GM10248 (cell line): ENCODE measurements at regions not wholly inside any gene's neighbourhood (a gene's known extent, or its start where the extent isn't known, plus 50 kb on each side); places are given as distances from the start of the nearest gene placed in this dataset.

Experiments used
- CTCF ChIA-PET: fragments of 300-600 bp; sonication (Branson Sonifier 250); formaldehyde crosslinking; extraction: SDS; loops from one replicate; lab custom pipeline; 2021; ENCODE audit warnings: antibody characterized with exemption; lab: Yijun Ruan, JAX
- POLR2A ChIA-PET: fragments of 350-650 bp; sonication (Branson Sonifier 250); formaldehyde crosslinking; extraction: SDS; loops from one replicate; lab custom pipeline; 2020; ENCODE audit warnings: antibody characterized with exemption; lab: Yijun Ruan, JAX
- DNase-seq: peaks from one replicate; pipeline ENCODE4 v3.0.0; 2012; ENCODE audit errors: extremely low spot score
- CTCF ChIP-seq: IDR thresholded peaks from 2 replicates; pipeline ENCODE4 v1.5.1; 2012; ENCODE audit warnings: mild to moderate bottlenecking, low read depth; ENCODE audit errors: extremely low read depth, missing control alignments, control extremely low read depth

- CTCF ChIA-PET = no interaction called here
- POLR2A ChIA-PET = no interaction called here
- TF ChIP-seq CTCF = no peak
- no peak for DNase-seq
Observed at GRCh38 chr9:26244661-26245451, 566.6 kb upstream of the TUSC1 start.

GRCh38 chr9:26243726-26244125, 565.5 kb upstream of the TUSC1 start:
- ChIA-PET POLR2A (no interaction called here), CTCF (interaction anchor here (0.9 kb wide), 1 partner anchor 14 kb away, joined by 3 read pairs; no protein-coding TSS in a partner anchor)
- no peak for TF ChIP-seq CTCF
- no peak for DNase-seq

GRCh38 chr9:26243029-26243697, 564.9 kb upstream of the TUSC1 start:
- ChIA-PET POLR2A (no interaction called here), CTCF (interaction anchor here (0.9 kb wide), 1 partner anchor 13 kb away, joined by 3 read pairs; no protein-coding TSS in a partner anchor)
- no peak for DNase-seq
- no peak for TF ChIP-seq CTCF

GRCh38 chr9:26240020-26240419, 561.8 kb upstream of the TUSC1 start:
- DNase-seq = no peak
- TF ChIP-seq CTCF = no peak
- ChIA-PET POLR2A (no interaction called here), CTCF (interaction anchor here (1.1 kb wide), 1 partner anchor 17 kb away, joined by 3 read pairs; no protein-coding TSS in a partner anchor)

GRCh38 chr9:26237256-26237655, 559.0 kb upstream of the TUSC1 start:
- ChIA-PET POLR2A (no interaction called here), CTCF (no interaction called here)
- no peak for TF ChIP-seq CTCF
- DNase-seq = no peak

- TF ChIP-seq CTCF = no peak
- ChIA-PET CTCF (no interaction called here), POLR2A (no interaction called here)
Observed at GRCh38 chr9:26234865-26235264, 556.6 kb upstream of the TUSC1 start.

More at GRCh38 chr9:26234865-26235264, 556.6 kb upstream of the TUSC1 start:
- DNase-seq = no peak
